ENCODE measurements at regions not wholly inside any gene's neighbourhood (a gene's known extent, or its start where the extent isn't known, plus 50 kb on each side); places are given as distances from the start of the nearest gene placed in this dataset.

- DNase-seq, result no peak
Observed at GRCh38 chr6:138550346-138550767, 51.1 kb upstream of the NHSL1 start.

GRCh38 chr6:138554146-138554545 lies 54.9 kb upstream of the NHSL1 start:
- DNase-seq, result no peak

GRCh38 chr6:138555421-138555988 lies 56.2 kb upstream of the NHSL1 start:
- DNase-seq, result no peak

DNA sequence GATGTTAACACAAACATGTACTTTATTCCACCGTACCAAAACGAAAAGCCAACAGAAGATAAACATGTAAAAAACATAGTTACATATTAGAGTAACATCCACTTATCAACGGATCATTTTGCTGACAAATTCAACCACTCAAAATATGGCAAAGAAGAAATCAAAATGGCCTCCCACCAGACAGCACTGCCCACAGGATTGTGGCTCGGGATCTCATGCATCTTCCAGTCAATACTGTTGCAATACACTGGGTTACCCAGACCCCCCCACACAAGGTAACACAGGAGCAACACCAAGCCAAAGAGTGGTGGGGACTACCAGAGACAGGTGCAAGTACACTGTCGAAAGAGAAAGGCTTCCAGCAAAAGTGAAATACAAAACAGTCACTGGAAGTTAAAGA lies 57.9 kb upstream of the NHSL1 start:
- DNase-seq, result no peak

DNA sequence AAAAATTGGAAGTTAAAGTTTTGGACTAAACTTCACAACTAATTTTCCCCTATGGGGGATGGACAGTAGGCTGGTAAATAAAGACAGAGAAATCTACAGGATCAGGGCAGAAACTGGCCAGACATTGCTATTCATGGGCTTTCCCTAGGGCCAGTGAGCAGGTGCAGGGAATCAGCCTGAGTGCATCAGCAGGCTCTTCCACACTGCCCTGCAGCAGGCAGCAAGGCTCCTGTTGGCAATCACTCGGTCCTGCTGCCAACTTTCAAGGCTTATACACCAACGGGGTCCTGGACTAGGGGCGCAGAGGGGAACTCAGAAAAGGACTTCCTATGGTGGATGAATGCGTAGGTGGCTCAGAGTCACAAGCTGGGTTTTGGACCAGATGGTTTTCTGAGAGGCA lies 59.8 kb upstream of the NHSL1 start:
- no peak for DNase-seq

DNA sequence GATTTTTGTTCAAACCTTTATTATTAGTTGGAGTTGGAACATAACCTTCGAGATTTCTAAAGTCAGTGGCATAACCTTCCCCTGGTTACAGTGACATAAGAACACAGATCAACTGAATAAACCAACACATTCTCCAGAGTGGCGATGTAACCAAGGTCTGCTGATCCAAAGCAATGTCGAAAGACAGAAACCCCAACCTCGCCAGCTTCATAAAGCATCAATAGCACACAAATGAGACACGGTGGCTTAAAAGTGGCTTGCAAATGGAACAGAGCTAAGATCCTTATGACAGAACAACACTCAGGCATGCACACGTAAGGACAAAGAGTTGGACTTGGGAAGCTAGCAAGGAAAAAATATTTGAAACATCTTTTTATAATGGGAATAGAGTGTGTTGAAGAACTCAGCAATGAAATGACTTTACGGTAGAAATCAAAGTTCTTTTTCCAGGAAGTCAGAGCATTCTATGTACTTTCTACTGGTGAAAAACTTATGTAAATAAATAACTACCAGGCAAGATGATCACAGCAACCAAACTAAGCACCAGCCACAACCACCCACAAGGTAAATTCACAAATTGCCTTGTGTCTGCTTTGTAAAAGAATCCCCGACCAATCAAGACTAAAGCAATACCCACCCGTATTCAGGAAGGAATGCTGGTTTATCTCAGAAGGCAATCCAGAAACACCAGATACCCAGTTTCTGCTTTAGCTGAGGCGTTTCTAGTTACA lies 61.0 kb upstream of the NHSL1 start:
- DNase-seq, result no peak

GRCh38 chr6:138562691-138563090 lies 63.4 kb upstream of the NHSL1 start:
- no peak for DNase-seq

DNA sequence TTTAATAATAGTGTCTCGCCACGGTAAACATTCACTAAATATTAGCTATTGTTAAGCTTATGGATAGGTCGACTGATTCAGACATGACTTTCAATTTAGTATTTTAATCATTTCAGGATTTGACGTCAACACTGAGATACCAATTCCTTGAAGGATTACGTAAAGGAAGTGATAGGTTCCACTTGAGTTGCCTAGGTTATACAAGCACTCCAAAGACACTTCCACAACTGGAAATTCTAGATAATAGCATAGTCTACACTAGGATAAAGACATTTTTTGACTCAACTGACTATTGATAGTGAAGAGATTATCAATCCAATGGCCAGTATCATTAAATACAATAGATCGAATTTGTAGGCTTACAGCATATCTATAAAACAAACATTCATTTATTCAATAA lies 63.9 kb upstream of the NHSL1 start:
- DNase-seq, result no peak

DNA sequence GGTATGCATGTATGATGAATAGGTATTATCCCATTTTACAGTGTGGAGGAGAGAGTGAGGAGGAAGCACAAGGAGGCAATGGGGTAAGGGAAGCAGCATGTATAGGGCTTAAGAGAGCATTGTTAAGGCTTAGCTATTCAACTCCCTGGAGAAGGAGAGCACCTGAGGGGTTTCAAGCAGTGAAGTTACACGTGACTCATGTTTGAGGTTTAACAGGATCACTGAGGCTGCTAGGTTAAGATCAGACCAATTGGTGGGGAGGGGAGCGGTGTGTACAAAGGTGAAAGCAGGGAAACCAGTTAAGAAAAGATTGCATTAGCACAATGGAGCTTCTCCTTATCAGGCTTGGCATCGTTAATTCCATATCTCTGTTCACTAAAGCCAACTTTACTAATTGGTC lies 64.4 kb upstream of the NHSL1 start:
- DNase-seq, result no peak

GRCh38 chr6:138564170-138564721 lies 65.0 kb upstream of the NHSL1 start:
- no peak for DNase-seq

GRCh38 chr6:138567052-138567451 lies 67.8 kb upstream of the NHSL1 start:
- DNase-seq, result no peak

DNA sequence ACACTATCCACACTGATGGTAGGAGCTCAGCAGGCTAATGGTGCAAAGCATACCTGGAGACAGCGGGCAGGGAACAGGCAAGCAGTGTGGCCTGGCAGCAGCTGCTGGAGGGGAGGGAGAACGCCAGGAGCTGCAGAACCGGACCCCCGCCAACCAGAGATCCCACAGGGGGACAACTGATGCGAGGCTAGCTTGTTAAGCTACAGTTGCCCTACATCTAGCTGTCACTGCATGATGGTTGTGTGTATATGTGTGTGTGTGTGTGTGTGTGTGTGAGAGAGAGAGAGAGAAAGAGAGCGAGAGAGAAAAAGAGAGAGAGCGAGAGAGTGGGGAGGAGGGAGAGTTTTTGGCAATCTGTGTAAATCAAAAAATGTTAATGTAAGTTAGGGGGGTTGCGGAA lies 69.7 kb upstream of the NHSL1 start:
- no peak for DNase-seq

DNA sequence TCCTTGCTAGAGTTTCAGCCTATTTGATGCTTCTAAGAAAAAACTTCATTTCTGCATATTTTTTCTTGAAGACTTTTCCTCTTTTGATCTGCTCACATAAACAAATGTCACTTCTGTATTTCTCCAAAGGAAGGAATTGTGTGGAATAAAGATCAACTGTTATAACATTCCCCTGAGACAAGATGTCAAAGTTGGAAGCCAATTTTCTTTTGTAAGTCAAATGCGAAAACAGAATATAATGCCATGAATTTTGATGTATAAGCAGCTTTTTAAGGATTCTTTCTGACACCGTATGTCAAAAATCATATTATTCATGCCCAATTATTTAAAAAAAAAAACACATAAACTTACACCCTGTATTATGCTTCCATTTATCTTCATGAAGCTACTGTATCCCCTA lies 70.3 kb upstream of the NHSL1 start:
- DNase-seq, result no peak

- DNase-seq, result no peak
Observed at GRCh38 chr6:138569970-138570724, 70.9 kb upstream of the NHSL1 start.

DNA sequence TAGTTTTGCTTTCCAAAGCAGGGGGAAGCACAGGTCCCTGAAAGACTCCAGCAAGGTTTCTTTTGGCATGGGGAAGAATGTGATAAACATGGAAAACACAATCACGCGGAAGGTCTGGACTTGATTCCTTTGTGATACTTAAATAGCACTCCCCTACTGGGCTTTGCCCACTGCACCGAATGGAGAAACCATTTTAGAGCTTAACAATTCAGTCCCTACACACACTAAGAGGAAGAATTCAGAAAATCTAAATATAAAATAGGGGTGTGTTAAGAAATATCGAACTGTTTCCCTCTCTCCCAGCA lies 71.4 kb upstream of the NHSL1 start:
- no peak for DNase-seq

DNA sequence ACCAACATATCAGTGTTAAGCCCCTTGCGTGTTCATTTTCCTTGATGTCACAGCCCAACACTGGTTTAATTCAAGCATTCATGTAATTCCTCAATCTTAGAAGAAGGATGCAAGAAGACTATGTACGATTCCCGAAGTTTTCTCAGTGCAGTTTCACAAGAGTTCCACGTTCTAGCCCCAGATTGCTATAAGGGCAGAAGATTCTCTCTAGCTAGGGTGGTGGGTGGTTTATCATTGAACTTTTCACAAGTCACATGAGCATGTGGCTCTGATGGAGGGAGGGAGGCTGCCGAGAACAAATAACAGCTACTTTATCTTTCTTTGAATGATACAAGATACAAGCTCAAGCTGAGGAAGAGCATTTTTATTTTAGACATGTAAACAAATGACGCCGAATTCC lies 71.9 kb upstream of the NHSL1 start:
- no peak for DNase-seq

- DNase-seq, result no peak
Observed at GRCh38 chr6:138571585-138572166, 72.4 kb upstream of the NHSL1 start.

GRCh38 chr6:138572167-138572875 lies 73.0 kb upstream of the NHSL1 start:
- no peak for DNase-seq

DNA sequence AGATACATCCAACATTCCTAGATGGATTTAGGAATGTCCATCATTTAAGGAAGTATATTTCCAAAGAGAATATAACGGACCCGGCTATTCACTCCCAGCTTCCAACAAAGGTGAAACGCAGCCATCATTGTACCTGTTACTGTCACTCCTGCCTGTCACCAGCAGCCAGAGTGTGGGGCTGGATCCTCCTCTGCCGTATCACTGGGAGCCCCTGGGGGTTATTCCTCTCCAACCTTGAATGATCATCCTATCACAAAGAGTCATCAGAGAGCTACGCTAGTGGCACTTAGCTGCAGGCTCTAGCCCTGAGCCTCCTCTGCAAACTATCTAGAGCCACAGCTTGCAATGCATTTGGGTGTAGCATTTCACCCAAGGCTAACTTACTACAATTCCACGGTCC lies 73.6 kb upstream of the NHSL1 start:
- DNase-seq, result no peak

DNA sequence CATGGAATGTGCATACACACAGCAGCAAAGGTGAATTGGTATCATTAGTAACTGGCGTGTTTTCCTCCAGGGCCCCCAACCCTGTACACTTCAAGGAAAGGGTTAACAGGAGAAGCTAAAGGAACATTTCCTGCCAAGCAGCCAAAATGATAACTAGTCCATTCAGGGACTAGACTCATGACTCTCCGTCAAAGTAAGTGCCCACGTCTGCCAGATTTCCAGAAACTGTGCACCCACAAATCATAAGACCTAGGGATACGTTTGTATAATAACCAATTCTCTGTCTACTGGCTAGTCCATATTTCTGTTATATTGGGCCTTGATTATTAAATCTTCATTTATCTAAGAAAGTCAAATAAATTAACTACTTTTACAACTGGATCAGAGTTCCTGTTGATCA lies 76.0 kb upstream of the NHSL1 start:
- DNase-seq, result no peak

DNA sequence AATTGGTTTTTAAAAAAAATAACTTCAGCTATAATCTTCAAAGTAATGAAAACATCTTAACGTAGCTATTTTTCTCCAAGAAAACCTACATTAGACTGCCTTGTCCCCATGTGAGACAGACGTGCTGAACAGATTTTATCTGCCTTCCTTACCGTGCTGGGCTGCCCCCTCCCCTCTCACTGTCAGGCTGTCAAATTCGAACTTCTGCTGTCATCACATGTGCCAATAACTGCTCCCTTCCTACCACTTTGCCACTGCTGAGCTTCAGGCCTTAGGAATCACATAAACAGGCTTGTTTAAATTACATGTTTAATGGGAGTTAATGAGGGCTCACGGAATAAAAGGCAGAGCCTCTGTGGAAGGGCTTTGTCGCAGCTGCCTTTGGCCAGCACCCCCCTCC lies 77.0 kb upstream of the NHSL1 start:
- DNase-seq, result no peak

GRCh38 chr6:138577151-138577915 lies 78.0 kb upstream of the NHSL1 start:
- DNase-seq, result no peak

All from stimulated activated CD4-positive, alpha-beta T cell treated with anti-CD3 and anti-CD28 coated beads, Interleukin-1b, Interleukin-23, amount 100 ng/mL, for 48 hours (primary cell).